ENCODE measurements at regions not wholly inside any gene's neighbourhood (a gene's known extent, or its start where the extent isn't known, plus 50 kb on each side); places are given as distances from the start of the nearest gene placed in this dataset.

- TF ChIP-seq CTCF (IDR thresholded peaks at IDR 0.05) (no peak), POLR2A (IDR thresholded peaks at IDR 0.05) (no peak)
Measured at GRCh38 chr2:16978301-16978700, 312.7 kb upstream of the CYRIA start.

All from esophagus squamous epithelium (tissue), 4 donors.